SJSA1 (cell line): ENCODE measurements at regions not wholly inside any gene's neighbourhood (a gene's known extent, or its start where the extent isn't known, plus 50 kb on each side); places are given as distances from the start of the nearest gene placed in this dataset.

Experiments used
- DNase-seq, 2 experiments: peaks; one replicate each; pipeline ENCODE4 v3.0.0-alpha.2; 2015 to 2020; ENCODE audit warnings: low spot score in 2 of 2, low read depth in 1 of 2
- H3K27ac ChIP-seq: fragments of 250-450 bp; sonication (Bioruptor Pico); 2 replicates; pipeline ENCODE4 v1.5.1; 2020; ENCODE audit warnings: mild to moderate bottlenecking, moderate library complexity
- H3K27me3 ChIP-seq: fragments of 250-450 bp; sonication (Bioruptor Pico); replicated peaks from 2 replicates; pipeline ENCODE4 v1.5.1; 2020; ENCODE audit warnings: mild to moderate bottlenecking, moderate library complexity
- H3K36me3 ChIP-seq: fragments of 250-450 bp; sonication (Bioruptor Pico); 2 replicates; pipeline ENCODE4 v1.5.1; 2020; ENCODE audit warnings: mild to moderate bottlenecking
- H3K4me1 ChIP-seq: fragments of 250-450 bp; sonication (Bioruptor Pico); replicated peaks from 2 replicates; pipeline ENCODE4 v1.6.1; 2021; ENCODE audit warnings: mild to moderate bottlenecking
- H3K4me3 ChIP-seq: fragments of 250-450 bp; sonication (Bioruptor Pico); 2 replicates; pipeline ENCODE4 v1.5.1; 2020; ENCODE audit warnings: mild to moderate bottlenecking
- H3K9me3 ChIP-seq: fragments of 250-450 bp; sonication (Bioruptor Pico); replicated peaks from 2 replicates; pipeline ENCODE4 v1.5.1; 2020; ENCODE audit warnings: mild to moderate bottlenecking

DNA sequence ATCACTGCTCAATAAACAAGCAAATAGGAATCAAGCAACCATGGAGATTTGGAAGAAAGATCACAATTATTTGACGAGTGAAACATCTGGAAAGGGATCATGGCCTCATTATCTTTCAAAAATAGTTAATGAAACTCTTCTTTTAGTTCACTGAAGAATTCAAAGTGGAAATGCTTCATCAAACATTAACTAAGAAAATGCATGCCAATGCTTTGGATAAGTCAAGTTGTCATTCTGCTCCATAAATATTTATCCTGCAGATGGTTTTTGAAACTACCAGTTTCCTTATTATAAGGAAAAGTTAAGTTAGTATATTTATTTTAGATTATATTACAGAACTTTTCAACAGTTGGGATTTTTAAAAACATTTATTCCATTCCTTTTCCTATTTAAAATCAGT lies 206.5 kb upstream of the ADGRL2 start:
- no peaks in the 10 kb centered on the region for H3K9me3 ChIP-seq
- no peaks in the 10 kb centered on the region for H3K27me3 ChIP-seq
- no peak overlapping the region for H3K27ac ChIP-seq
- no peaks in the 10 kb centered on the region for H3K36me3 ChIP-seq
- DNase-seq = no peak
- no peak overlapping the region for H3K4me3 ChIP-seq
- no peaks in the 10 kb centered on the region for H3K4me1 ChIP-seq

GRCh38 chr1:81592233-81592632 lies 208.5 kb upstream of the ADGRL2 start:
- no peak for DNase-seq
- Histone ChIP-seq H3K27me3 (no peaks in the 10 kb centered on the region), H3K36me3 (no peaks in the 10 kb centered on the region), H3K4me3 (no peak overlapping the region), H3K9me3 (no peaks in the 10 kb centered on the region), H3K4me1 (no peaks in the 10 kb centered on the region), H3K27ac (no peak overlapping the region)

- no peak overlapping the region for H3K27ac ChIP-seq
- no peaks in the 10 kb centered on the region for H3K9me3 ChIP-seq
- no peaks in the 10 kb centered on the region for H3K36me3 ChIP-seq
- H3K27me3 ChIP-seq = no peaks in the 10 kb centered on the region
- no peaks in the 10 kb centered on the region for H3K4me1 ChIP-seq
- no peak for DNase-seq
- no peak overlapping the region for H3K4me3 ChIP-seq
These were observed 210.6 kb upstream of the ADGRL2 start for GRCh38 chr1:81590171-81590570.

- Histone ChIP-seq H3K9me3 (no peaks in the 10 kb centered on the region), H3K27ac (no peak overlapping the region), H3K36me3 (no peaks in the 10 kb centered on the region), H3K27me3 (no peaks in the 10 kb centered on the region), H3K4me1 (no peaks in the 10 kb centered on the region), H3K4me3 (no peak overlapping the region)
- no peak for DNase-seq
These were observed 212.6 kb upstream of the ADGRL2 start for GRCh38 chr1:81588149-81588548.

- Histone ChIP-seq H3K27me3 (no peaks in the 10 kb centered on the region), H3K27ac (no peak overlapping the region), H3K9me3 (no peaks in the 10 kb centered on the region), H3K4me1 (no peaks in the 10 kb centered on the region), H3K36me3 (no peaks in the 10 kb centered on the region), H3K4me3 (no peak overlapping the region)
- no peak for DNase-seq
These were observed 213.3 kb upstream of the ADGRL2 start for GRCh38 chr1:81587426-81587825.

DNA sequence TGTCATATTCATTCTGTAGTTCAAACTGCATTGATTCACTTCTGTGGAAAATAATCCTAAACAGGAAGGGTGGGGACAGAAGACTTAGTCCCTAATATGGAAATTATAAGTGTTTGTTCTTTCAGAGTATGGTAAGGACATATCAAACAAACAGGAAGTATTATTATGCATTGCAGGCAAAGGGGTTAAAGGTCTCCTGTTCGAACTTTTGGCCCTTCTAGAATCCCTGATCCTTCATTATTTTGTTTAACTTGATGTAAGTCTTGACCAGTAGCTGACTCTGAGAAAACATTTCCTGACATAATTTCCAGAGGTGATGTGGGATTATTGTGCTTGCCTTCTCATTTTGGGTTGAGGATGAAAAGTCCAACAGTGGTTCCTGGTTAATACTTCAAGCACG lies 215.4 kb upstream of the ADGRL2 start:
- no peaks in the 10 kb centered on the region for H3K36me3 ChIP-seq
- H3K4me1 ChIP-seq = no peaks in the 10 kb centered on the region
- DNase-seq = no peak
- H3K27me3 ChIP-seq = no peaks in the 10 kb centered on the region
- no peak overlapping the region for H3K27ac ChIP-seq
- H3K9me3 ChIP-seq = no peaks in the 10 kb centered on the region
- no peak overlapping the region for H3K4me3 ChIP-seq

GRCh38 chr1:81584398-81584797 lies 216.3 kb upstream of the ADGRL2 start:
- no peak overlapping the region for H3K27ac ChIP-seq
- no peaks in the 10 kb centered on the region for H3K27me3 ChIP-seq
- no peaks in the 10 kb centered on the region for H3K9me3 ChIP-seq
- no peak for DNase-seq
- no peak overlapping the region for H3K4me3 ChIP-seq
- H3K4me1 ChIP-seq = no peaks in the 10 kb centered on the region
- H3K36me3 ChIP-seq = no peaks in the 10 kb centered on the region

DNA sequence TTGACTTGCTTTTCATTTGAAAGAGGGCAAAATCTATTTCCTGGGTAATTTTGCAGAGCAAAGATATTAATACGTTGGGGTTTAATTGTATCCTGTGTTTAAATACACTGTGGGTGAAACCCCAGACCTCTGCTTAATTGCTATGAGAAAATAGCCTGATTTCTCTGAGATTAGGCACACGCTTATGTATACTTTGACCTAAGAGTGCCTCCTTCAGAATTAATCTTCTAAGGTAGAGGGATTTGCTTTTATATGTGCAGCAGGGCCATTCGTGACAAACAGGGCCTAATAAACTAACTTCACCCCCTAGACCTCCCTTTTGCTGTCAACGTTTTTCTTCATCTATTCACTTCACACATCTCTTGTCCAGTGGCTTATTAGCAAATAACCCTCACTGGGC lies 216.9 kb upstream of the ADGRL2 start:
- Histone ChIP-seq H3K4me1 (no peaks in the 10 kb centered on the region), H3K9me3 (no peaks in the 10 kb centered on the region), H3K27ac (no peak overlapping the region), H3K27me3 (no peaks in the 10 kb centered on the region), H3K4me3 (no peak overlapping the region), H3K36me3 (no peaks in the 10 kb centered on the region)
- no peak for DNase-seq

DNA sequence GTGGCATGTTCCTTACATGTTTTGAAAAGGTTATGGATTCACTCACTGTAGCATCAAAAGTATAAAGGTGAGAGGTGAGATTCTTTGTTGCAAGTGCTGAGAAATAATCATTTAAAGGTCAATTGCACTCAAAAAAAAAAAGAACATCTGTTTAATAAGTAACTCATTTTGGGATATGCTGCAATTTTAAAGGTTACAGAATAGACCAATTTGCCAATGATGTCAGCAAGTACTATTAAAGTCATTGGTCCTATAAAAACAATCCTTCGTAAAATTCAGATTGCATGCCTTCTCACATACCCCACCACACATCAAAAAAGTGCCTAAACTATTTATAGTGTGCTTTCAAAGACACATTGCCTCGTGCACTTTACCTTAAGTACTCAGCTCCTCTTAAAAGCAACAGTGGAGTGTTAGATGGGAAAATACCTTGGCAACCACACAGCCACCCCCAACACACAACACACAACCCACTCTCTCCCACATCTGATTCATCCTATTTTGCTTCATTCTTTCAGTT lies 218.2 kb upstream of the ADGRL2 start:
- no peak overlapping the region for H3K27ac ChIP-seq
- no peaks in the 10 kb centered on the region for H3K9me3 ChIP-seq
- H3K36me3 ChIP-seq = no peaks in the 10 kb centered on the region
- no peaks in the 10 kb centered on the region for H3K4me1 ChIP-seq
- no peak overlapping the region for H3K4me3 ChIP-seq
- H3K27me3 ChIP-seq = no peaks in the 10 kb centered on the region
- no peak for DNase-seq

GRCh38 chr1:81578867-81579266 lies 221.9 kb upstream of the ADGRL2 start:
- Histone ChIP-seq H3K27ac (no peak overlapping the region), H3K4me1 (no peaks in the 10 kb centered on the region), H3K27me3 (no peaks in the 10 kb centered on the region), H3K36me3 (no peaks in the 10 kb centered on the region), H3K9me3 (no peaks in the 10 kb centered on the region), H3K4me3 (no peak overlapping the region)
- DNase-seq = no peak

DNA sequence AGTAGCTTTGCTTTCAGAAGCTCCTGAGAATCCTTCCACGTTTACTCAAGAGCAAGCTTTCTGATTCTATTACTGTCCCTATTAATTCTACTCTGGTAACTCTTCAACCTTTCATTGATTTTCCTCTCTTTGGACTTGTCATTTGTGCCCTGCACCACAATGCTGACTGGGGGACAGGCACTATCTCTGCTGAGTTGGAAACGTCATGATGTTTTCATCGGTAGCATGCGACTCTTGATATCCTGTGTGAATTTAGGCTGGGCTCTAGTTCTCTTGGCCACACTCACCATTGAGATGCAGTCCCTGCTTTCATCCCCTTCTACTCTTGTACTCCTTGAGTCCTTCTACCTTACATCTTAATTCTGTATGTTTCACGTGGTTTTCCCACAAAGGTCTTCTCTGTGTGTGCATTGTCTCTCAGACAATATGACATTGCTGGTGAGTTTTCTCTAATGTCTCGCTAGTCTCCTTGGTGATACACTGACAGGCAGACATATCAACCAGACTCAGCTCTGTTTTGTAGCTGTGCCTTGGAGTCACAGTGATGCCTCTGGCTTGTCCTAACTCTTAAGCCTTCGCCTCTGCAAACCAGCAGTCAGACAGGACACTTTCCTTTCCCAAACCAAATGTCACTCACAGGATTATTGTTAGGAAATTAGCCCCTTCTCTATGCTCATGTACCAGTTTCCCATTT lies 223.6 kb upstream of the ADGRL2 start:
- Histone ChIP-seq H3K4me1 (no peaks in the 10 kb centered on the region), H3K4me3 (no peak overlapping the region), H3K36me3 (no peaks in the 10 kb centered on the region), H3K27me3 (no peaks in the 10 kb centered on the region), H3K9me3 (no peaks in the 10 kb centered on the region), H3K27ac (no peak overlapping the region)
- DNase-seq = no peak

DNA sequence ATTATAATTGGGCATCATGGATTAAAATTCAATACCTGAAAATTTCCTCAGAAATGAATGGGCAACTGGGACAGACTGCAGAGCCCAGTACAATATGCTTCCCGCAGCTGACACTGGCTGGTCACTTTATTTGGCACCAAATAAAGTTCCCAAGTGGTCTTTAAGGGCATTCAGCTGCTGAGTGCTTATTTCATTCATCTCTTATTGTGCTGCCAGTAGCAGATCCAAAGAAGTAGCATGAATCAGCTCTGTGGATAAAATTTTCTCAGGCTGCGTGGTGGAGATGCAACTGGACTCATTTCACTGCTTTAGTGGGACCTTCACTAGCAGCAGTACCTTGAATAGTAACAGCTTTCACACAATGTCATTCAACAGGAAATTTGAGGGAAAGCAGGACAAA lies 226.3 kb upstream of the ADGRL2 start:
- H3K27ac ChIP-seq = no peak overlapping the region
- no peaks in the 10 kb centered on the region for H3K9me3 ChIP-seq
- no peak overlapping the region for H3K4me3 ChIP-seq
- H3K4me1 ChIP-seq = no peaks in the 10 kb centered on the region
- no peak for DNase-seq
- H3K36me3 ChIP-seq = no peaks in the 10 kb centered on the region
- no peaks in the 10 kb centered on the region for H3K27me3 ChIP-seq

GRCh38 chr1:81573458-81573857 lies 227.3 kb upstream of the ADGRL2 start:
- Histone ChIP-seq H3K27me3 (no peaks in the 10 kb centered on the region), H3K9me3 (no peaks in the 10 kb centered on the region), H3K36me3 (no peaks in the 10 kb centered on the region), H3K27ac (no peak overlapping the region), H3K4me1 (no peaks in the 10 kb centered on the region), H3K4me3 (no peak overlapping the region)
- no peak for DNase-seq

DNA sequence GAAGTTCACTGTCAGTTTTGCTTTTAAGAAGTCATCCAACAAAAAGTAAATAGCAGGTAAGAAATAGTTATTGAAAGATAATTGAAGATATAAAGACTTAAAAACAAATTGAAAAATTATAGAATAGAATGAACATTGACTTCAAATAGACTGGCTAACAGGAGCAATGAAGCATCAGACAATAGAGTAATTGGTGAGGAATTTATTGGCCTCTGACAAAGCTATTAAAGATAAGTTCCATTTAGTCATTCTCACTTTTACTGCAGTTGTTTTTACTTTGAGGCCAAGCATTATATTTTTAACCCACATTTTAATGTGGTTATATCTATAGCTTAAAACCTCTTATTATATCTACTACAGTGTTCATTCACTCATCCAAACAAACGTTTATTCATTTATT lies 228.8 kb upstream of the ADGRL2 start:
- H3K4me1 ChIP-seq = no peaks in the 10 kb centered on the region
- H3K4me3 ChIP-seq = no peak overlapping the region
- H3K9me3 ChIP-seq = no peaks in the 10 kb centered on the region
- H3K27me3 ChIP-seq = 0 out of 2 replicates have a peak, but pooled peaks cover 2% of the 10 kb centered on the region
- DNase-seq = no peak
- H3K27ac ChIP-seq = no peak overlapping the region
- no peaks in the 10 kb centered on the region for H3K36me3 ChIP-seq

- Histone ChIP-seq H3K27ac (no peak overlapping the region), H3K27me3 (0 out of 2 replicates have a peak, but pooled peaks cover 2% of the 10 kb centered on the region), H3K4me1 (no peaks in the 10 kb centered on the region), H3K4me3 (no peak overlapping the region), H3K9me3 (no peaks in the 10 kb centered on the region), H3K36me3 (no peaks in the 10 kb centered on the region)
- no peak for DNase-seq
These were observed 231.0 kb upstream of the ADGRL2 start for GRCh38 chr1:81569761-81570160.
